SIG-M5 (cell line): ENCODE measurements at regions not wholly inside any gene's neighbourhood (a gene's known extent, or its start where the extent isn't known, plus 50 kb on each side); places are given as distances from the start of the nearest gene placed in this dataset.

ENCODE experiments used
- DNase-seq: peaks from one replicate; lab custom pipeline; 2025; lab: John Stamatoyannopoulos, UW

DNA sequence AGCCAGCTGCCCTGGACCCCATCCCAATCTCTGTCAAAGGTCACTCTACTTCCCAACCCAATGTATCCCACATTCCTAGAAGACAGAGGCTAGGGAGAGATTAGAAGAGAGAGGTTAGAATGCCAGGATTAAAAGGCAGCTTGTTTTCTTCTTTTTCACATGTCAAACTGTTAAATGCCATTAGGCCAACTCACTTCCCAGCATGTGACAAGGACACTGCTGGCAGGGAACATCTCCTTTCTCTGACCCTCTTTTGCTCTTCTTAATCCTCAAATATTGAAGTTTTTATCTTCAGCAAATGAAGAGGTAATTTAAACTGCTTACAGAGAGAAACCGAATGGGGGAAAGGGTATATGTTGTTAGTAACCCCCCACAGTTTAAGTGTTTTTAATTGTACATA is 89.1 kb downstream of the BBS10 start:
- no peak for DNase-seq

GRCh38 chr12:76256904-76257303 is 91.3 kb downstream of the BBS10 start:
- no peak for DNase-seq

DNA sequence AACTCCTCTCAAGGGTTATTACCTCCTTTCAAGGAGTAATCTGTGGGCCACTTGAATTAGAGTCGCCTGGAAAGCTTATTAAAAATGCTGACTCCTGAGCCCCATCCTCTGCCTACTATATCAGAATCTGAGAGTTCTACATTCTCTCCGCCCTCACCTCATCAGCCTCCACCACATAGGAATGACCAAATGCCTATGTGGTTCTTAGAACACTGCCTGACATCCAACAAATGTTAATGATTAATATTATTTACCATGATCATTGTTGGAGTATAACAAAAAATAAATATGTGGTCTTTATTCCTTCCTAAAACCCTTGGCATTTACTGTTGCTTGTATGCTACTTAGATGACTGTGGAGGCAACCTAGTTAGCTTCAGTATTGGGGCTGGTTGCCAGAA is 91.9 kb downstream of the BBS10 start:
- no peak for DNase-seq

GRCh38 chr12:76255692-76256091 is 92.5 kb downstream of the BBS10 start:
- no peak for DNase-seq

- DNase-seq = no peak
Observed at GRCh38 chr12:76255281-76255680, 92.9 kb downstream of the BBS10 start.

- no peak for DNase-seq
Observed at GRCh38 chr12:76252031-76252430, 96.2 kb downstream of the BBS10 start.

DNA sequence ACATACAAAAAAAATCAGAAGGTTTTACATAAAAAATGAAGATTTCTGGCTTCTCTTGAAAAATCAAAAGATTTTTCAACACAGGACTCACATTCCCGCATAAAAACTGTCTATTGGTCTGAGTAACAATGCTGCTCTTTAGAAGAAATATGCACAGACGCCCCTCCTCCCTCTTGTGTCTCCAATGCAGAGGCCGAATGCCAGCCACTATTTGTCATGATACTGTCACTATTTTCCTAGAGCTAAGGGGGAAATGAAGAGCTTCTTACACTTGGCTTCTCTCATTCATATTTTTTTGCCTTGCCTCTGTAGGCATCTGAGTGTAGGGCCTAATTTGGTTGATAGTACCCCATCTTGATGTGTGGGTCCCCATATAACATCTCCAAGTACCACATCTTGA is 98.0 kb downstream of the BBS10 start:
- no peak for DNase-seq

- no peak for DNase-seq
Observed at GRCh38 chr12:76249501-76249900, 98.7 kb downstream of the BBS10 start.

GRCh38 chr12:76247992-76248391 is 100.2 kb downstream of the BBS10 start:
- no peak for DNase-seq

GRCh38 chr12:76247026-76247646 is 101.1 kb downstream of the BBS10 start:
- DNase-seq = no peak

DNA sequence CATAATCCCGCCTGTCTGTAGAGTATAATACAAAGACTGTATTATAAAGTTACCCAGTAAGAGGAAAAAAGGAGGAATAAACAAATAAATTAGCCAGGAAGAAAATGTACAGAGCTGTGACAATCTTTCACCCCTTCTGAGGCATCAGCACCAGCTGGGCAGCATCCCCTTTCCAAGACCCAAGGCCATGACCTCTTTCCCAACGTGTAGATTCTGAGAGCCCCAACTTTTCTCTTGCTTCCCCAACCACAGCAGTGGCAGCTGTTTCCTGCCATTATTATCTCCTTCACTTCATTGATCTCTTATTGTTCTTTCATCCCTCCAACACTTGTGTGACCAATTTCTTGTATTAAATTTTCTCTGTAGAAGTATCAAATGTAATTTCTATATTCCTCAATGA is 101.6 kb downstream of the BBS10 start:
- no peak for DNase-seq

DNA sequence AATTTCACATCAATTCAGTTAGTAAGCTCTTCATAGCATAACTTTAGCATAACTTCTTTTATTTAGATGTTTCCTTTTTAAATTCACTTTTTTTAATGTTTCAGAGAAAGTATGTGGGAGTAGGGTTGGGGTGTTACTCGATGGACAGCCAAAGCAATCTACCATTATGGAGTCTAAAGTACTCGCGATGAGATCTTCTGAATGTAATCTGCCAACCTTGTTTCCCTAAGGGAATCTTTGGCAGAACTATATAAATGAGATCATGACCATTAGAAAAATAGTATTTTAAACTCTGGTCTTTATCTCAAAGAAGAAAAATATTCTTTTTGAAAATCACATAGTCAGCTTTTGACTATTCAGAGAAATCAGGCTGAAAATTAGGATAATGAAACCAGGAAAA is 103.9 kb downstream of the BBS10 start:
- no peak for DNase-seq

- no peak for DNase-seq
Observed at GRCh38 chr12:76242813-76243550, 105.2 kb downstream of the BBS10 start.

- DNase-seq = no peak
Observed at GRCh38 chr12:76241371-76241770, 106.8 kb downstream of the BBS10 start.

DNA sequence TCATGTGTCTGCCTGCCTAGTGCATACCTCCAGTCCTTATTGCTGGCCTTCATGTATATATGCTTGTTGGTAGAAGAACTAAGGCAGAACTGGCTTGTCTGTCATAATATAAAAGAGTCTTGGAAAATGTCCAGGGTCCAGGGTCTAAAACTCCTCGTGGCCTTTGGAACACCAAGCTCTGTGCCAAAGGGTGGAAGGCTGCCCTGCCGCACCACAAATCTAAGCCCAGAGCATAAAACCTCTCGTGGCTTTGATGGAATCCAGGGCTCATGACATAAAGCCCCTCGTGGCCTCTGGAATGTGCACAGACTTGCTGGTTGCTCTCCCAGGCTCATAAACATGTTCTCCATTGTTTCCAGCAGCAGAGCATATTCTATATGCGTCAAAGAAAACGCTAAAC is 107.9 kb downstream of the BBS10 start:
- DNase-seq = no peak

DNA sequence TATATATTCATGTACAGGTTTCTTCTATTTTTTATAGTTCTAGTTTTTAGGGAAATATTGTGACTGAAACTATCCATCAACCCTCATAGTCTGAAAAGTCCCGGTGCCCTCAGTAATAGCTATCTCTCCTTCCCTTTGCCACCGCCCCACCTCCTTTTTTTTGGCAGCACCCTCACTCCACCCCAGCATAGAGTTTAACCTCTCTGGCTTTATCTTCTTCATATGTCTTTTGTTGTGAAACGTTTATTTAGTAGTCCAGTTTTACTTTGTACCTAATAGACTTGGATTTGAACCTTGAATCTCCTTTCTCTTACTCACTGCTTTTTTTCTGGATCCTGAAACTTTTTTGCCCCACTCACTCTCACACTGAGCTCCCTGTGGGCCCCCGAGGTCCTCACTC is 109.5 kb downstream of the BBS10 start:
- no peak for DNase-seq

DNA sequence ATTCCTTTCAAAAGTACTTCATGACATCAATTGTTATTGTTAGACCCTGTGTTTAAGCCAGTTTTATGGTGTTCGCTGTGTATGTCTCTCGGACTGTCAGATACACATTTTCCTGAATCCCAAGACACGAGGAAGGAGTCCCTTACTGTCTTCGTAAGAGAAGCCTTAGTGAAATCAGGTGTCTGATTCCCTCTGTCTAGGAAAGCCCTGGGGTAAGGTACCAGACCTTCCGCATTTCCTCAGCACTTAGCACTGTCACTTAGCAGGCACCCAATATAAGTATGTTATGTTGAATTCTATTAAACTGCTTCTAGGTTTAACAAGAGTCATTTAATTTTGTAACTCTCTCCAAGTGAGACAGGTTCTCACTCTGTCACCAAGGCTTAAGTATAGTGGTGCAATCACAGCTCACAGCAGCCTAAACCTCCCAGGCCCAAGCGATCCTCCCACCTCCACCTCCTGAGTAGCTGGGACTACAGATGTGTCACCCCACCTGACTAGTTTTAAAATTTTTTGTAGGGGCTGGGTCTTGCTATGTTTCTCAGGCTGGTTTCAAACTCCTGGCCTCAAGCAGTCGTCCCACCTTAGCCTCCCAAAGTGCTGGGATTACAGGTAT is 111.0 kb downstream of the BBS10 start:
- no peak for DNase-seq

- no peak for DNase-seq
Observed at GRCh38 chr12:76236640-76237039, 111.6 kb downstream of the BBS10 start.

- DNase-seq = no peak
Observed at GRCh38 chr12:76234741-76235140, 113.5 kb downstream of the BBS10 start.

GRCh38 chr12:76232013-76232412 is 116.2 kb downstream of the BBS10 start:
- DNase-seq = no peak

DNA sequence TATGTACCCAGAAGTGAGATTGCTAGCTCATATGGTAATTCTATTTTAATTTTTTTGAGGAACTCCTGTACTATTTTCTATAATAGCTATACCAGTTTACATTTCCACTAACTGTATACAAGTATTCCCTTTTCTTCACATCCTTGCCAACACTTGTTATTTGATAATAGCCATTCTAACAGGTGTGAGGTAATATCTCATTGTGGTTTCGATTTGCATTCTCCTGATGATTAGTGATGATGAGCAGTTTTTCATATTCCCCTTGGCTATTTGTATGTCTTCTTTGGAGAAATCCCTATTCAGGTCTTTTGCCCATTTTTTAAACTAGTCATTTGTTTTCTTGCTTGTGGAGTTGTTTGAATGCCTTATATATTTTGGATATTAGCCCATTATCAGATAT is 121.3 kb downstream of the BBS10 start:
- no peak for DNase-seq

GRCh38 chr12:76226397-76226796 is 121.8 kb downstream of the BBS10 start:
- DNase-seq = no peak

GRCh38 chr12:76223869-76224268 is 124.3 kb downstream of the BBS10 start:
- DNase-seq = no peak

- DNase-seq = no peak
Observed at GRCh38 chr12:76220980-76221379, 127.2 kb downstream of the BBS10 start.
